Type B pancreatic cell (in vitro differentiated cells): ENCODE measurements at regions not wholly inside any gene's neighbourhood (a gene's known extent, or its start where the extent isn't known, plus 50 kb on each side); places are given as distances from the start of the nearest gene placed in this dataset.

Experiments used
- DNase-seq: peaks from one replicate; pipeline ENCODE4 v3.0.0; 2021; ENCODE audit warnings: mixed read lengths; ENCODE audit not compliant: unreplicated experiment; ENCODE audit errors: extremely low spot score
- H3K27ac Mint-ChIP-seq: 2 replicates; pipeline ENCODE4 v1.8.0; 2021; ENCODE audit warnings: mild to moderate bottlenecking, mixed read lengths
- H3K27me3 Mint-ChIP-seq: 2 replicates; pipeline ENCODE4 v1.8.0; 2021; ENCODE audit warnings: mixed read lengths
- H3K36me3 Mint-ChIP-seq: 2 replicates; pipeline ENCODE4 v1.8.0; 2021; ENCODE audit warnings: mixed read lengths
- H3K4me1 Mint-ChIP-seq: one replicate; pipeline ENCODE4 v1.8.0; 2021; ENCODE audit warnings: mixed read lengths; ENCODE audit not compliant: unreplicated experiment
- H3K4me3 Mint-ChIP-seq: 2 replicates; pipeline ENCODE4 v1.8.0; 2021; ENCODE audit warnings: mild to moderate bottlenecking, mixed read lengths
- H3K9me3 Mint-ChIP-seq: 2 replicates; pipeline ENCODE4 v1.8.0; 2021; ENCODE audit warnings: mixed read lengths
- TF ChIP-seq, protein P1 (sequence below): fragments of 200-600 bp; sonication (generic); conservative IDR thresholded peaks from 2 replicates; pipeline ENCODE4 v1.5.0; 2021; ENCODE audit warnings: antibody characterized with exemption, mild to moderate bottlenecking

DNA sequence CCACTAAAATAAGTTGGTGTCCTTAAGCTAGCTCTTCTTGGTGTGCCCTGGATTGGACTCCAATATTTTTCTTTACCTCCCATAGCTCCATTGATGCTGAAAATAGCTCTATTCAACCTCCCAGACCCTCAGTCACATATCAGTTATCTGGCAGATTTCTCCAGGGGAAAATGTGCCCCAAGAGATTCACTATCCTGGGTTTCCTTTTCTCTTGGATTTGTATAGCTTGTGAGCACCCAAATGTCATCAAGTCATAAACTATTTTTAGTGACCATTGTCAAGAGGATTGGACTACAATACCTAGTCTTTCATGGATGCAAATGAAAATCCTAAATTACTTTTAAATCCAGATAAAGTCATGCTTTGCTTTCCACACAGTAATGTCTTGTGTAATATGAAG is 339.6 kb upstream of the FOXG1 start:
- no peak overlapping the region for H3K4me3 Mint-ChIP-seq
- no peaks in the 10 kb centered on the region for H3K27me3 Mint-ChIP-seq
- TF ChIP-seq, protein P1, sequence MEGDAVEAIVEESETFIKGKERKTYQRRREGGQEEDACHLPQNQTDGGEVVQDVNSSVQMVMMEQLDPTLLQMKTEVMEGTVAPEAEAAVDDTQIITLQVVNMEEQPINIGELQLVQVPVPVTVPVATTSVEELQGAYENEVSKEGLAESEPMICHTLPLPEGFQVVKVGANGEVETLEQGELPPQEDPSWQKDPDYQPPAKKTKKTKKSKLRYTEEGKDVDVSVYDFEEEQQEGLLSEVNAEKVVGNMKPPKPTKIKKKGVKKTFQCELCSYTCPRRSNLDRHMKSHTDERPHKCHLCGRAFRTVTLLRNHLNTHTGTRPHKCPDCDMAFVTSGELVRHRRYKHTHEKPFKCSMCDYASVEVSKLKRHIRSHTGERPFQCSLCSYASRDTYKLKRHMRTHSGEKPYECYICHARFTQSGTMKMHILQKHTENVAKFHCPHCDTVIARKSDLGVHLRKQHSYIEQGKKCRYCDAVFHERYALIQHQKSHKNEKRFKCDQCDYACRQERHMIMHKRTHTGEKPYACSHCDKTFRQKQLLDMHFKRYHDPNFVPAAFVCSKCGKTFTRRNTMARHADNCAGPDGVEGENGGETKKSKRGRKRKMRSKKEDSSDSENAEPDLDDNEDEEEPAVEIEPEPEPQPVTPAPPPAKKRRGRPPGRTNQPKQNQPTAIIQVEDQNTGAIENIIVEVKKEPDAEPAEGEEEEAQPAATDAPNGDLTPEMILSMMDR: no peak
- peaks cover 4% of the 10 kb centered on the region for H3K9me3 Mint-ChIP-seq
- no peak overlapping the region for H3K27ac Mint-ChIP-seq
- H3K4me1 Mint-ChIP-seq: no peaks in the 10 kb centered on the region
- DNase-seq: no peak
- H3K36me3 Mint-ChIP-seq: no peaks in the 10 kb centered on the region

DNA sequence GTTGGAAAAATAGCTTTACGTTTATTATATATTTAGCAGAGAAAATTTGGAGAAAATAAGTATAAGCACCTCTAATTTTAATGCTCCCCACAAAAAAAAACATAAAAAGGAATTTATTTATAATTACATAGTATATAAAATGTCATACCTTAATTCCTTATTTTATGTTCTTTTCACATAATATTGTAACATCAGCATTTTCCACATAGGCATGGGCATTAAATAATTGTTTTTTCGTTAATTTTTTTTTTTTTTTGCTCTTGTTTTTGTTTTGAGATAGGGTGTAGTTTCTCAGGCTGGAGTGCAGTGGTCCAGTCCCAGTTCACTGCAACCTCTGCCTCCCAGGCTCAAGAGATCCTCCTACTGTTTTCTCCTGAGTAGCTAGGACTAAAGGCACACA is 329.8 kb upstream of the FOXG1 start:
- Mint-ChIP-seq H3K4me3 (no peak overlapping the region), H3K27ac (no peak overlapping the region), H3K27me3 (no peaks in the 10 kb centered on the region), H3K36me3 (no peaks in the 10 kb centered on the region), H3K9me3 (no peaks in the 10 kb centered on the region), H3K4me1 (no peaks in the 10 kb centered on the region)
- TF ChIP-seq, protein P1: no peak
- DNase-seq: no peak

DNA sequence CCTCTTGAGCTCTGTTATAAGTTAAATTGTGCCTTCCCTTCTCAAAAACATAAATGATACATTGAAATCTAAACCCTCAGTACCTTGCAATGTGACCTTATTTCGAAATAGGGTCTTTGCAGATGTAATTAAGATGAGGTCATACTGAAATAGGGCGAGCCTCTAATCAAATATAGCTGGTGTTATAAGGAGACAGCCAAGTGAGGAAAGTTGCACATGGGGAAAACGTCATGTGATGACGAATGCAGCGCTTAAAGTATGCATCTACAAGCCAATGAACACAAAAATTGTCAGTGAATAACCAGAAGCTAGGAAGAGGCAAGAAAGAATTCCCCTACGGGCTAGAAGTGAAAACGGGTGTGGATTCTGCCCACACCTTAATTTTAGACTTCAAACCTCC is 305.2 kb upstream of the FOXG1 start:
- H3K4me3 Mint-ChIP-seq: no peak overlapping the region
- H3K9me3 Mint-ChIP-seq: no peaks in the 10 kb centered on the region
- no peaks in the 10 kb centered on the region for H3K27me3 Mint-ChIP-seq
- H3K36me3 Mint-ChIP-seq: no peaks in the 10 kb centered on the region
- TF ChIP-seq, protein P1: no peak
- H3K4me1 Mint-ChIP-seq: no peaks in the 10 kb centered on the region
- DNase-seq: no peak
- H3K27ac Mint-ChIP-seq: no peak overlapping the region

DNA sequence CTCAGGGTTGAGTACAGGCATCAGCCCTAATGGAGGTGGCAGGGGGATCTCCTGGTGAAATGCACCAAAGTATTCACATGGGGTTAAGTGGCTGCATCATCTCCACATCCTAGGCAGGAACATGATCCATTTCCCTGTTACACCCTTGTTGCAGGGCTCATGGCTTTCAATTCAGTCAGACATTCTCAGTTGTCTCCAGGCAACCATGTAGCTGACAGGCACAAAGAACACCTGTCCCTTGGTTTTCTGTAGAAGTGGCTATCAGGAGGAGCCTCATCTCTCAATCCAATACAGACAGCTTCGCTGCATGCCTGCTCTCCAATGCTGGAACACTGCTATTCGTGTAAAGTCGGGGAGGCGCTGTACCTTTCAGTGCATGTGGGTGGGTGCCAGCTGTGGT is 299.0 kb upstream of the FOXG1 start:
- Mint-ChIP-seq H3K27ac (no peak overlapping the region), H3K4me3 (no peak overlapping the region)
- TF ChIP-seq, protein P1: no peak

DNA sequence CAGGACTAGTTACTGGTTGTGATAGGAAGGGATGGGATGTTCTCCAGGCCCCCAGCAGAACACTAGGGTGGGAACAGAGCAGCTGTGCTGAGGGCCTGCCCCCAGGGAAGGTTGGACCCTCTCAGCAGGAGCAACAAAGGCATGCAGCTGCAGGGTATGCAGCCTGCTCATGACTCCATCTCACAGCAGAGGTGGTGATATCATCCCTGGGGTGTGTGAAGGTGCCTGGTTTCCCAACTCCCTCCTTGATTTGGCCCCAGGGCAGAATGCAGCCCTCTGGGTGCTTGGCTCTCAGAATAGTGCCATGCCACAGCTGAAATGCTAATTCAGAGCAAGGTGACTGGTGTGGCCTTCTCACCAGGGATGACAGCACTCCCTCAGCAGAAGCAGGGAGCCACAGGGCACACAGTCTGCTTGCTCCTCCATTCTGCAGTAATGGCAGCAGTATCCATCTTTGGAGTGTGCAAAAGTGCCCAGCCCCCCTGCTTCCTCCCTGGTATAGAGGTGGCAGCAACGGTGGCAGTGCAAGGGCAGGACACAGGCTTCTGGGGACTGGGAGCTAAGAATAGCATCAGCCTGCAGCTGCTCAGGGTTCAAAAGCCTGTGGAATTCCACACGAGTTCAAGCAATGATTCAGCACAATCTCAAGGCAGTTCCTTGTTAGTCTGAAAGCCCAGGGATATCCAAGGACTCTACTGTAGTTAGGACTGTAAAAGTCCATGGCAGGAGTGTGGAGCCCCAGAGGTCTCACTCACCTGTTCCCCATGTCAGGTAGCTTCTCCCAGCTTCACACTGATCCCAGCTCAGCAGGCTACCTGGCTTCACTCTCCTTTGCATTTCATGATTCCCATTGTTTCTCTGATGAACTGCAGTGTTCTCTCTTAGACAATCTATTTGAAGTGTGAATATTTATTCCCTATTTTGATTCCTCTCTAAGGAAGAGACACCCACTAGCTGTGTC is 298.1 kb upstream of the FOXG1 start:
- no peak overlapping the region for H3K27ac Mint-ChIP-seq
- H3K27me3 Mint-ChIP-seq: no peaks in the 10 kb centered on the region
- no peak overlapping the region for H3K4me3 Mint-ChIP-seq
- H3K4me1 Mint-ChIP-seq: no peaks in the 10 kb centered on the region
- no peak for DNase-seq
- peaks cover 9% of the 10 kb centered on the region for H3K9me3 Mint-ChIP-seq
- TF ChIP-seq, protein P1: no peak
- no peaks in the 10 kb centered on the region for H3K36me3 Mint-ChIP-seq

More for the DNA sequence above, 299.0 kb upstream of the FOXG1 start:
- Mint-ChIP-seq H3K27me3 (no peaks in the 10 kb centered on the region), H3K9me3 (peaks cover 9% of the 10 kb centered on the region), H3K4me1 (no peaks in the 10 kb centered on the region), H3K36me3 (no peaks in the 10 kb centered on the region)
- no peak for DNase-seq
